ENCODE measurements at regions not wholly inside any gene's neighbourhood (a gene's known extent, or its start where the extent isn't known, plus 50 kb on each side); places are given as distances from the start of the nearest gene placed in this dataset.

- H3K9me3 ChIP-seq: no peaks in the 10 kb centered on the region
- ATAC-seq (ENCODE audit: insufficient number of reproducible peaks, low FRiP score, low read depth) (no peak), DNase-seq (ENCODE audit: low spot score) (no peak)
- no peaks in the 10 kb centered on the region for H3K4me1 ChIP-seq (ENCODE audit: control insufficient read depth in 1 of 2, low read depth in 2 of 2)
- H3K36me3 ChIP-seq: no peaks in the 10 kb centered on the region
- no peak overlapping the region for H3K27ac ChIP-seq
- no peak overlapping the region for H3K4me3 ChIP-seq
- no peak for TF ChIP-seq CTCF (IDR thresholded peaks at IDR 0.05)
- H3K27me3 ChIP-seq (replicated peaks; ENCODE audit: insufficient read depth): no peaks in the 10 kb centered on the region
These were observed 277.1 kb upstream of the CCDC54 start for GRCh38 chr3:107100137-107100536.

- ATAC-seq (ENCODE audit: insufficient number of reproducible peaks, low FRiP score, low read depth): no peak
These were observed 276.7 kb upstream of the CCDC54 start for GRCh38 chr3:107100573-107100972.

DNA sequence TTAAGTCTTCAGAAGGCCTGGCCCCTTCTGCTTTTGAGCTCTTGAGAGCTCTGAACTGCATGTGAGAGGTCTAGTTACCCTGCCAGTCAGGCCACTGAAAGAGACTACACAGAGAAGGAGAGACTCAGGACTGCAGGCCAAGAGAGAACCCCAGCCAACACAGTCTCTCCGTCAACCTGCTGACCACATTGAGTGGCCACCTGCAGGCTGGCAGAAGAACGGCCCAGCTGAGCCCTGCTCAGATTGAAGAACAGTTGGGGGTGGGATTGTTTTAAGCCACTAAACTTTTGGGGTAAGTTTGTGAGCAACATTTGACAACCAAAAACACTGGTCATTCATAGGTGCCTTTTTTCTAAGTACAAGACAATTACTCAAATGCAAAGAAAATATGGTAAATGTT is 273.5 kb upstream of the CCDC54 start:
- TF ChIP-seq CTCF (IDR thresholded peaks at IDR 0.05): no peak
- ATAC-seq (ENCODE audit: insufficient number of reproducible peaks, low FRiP score, low read depth): no peak
- Histone ChIP-seq H3K27me3 (replicated peaks; ENCODE audit: insufficient read depth) (no peaks in the 10 kb centered on the region), H3K27ac (no peak overlapping the region), H3K36me3 (no peaks in the 10 kb centered on the region), H3K4me1 (ENCODE audit: control insufficient read depth in 1 of 2, low read depth in 2 of 2) (no peaks in the 10 kb centered on the region), H3K4me3 (no peak overlapping the region), H3K9me3 (no peaks in the 10 kb centered on the region)
- no peak for DNase-seq (ENCODE audit: low spot score)

More at GRCh38 chr3:107100573-107100972, 276.7 kb upstream of the CCDC54 start:
- H3K4me1 ChIP-seq (ENCODE audit: control insufficient read depth in 1 of 2, low read depth in 2 of 2): no peaks in the 10 kb centered on the region
- DNase-seq (ENCODE audit: low spot score): no peak
- H3K27me3 ChIP-seq (replicated peaks; ENCODE audit: insufficient read depth): no peaks in the 10 kb centered on the region
- H3K36me3 ChIP-seq: no peaks in the 10 kb centered on the region
- TF ChIP-seq CTCF (IDR thresholded peaks at IDR 0.05): no peak
- no peak overlapping the region for H3K4me3 ChIP-seq
- no peak overlapping the region for H3K27ac ChIP-seq
- no peaks in the 10 kb centered on the region for H3K9me3 ChIP-seq

GRCh38 chr3:107106316-107106715 is 270.9 kb upstream of the CCDC54 start:
- no peaks in the 10 kb centered on the region for H3K36me3 ChIP-seq
- H3K9me3 ChIP-seq: no peaks in the 10 kb centered on the region
- no peaks in the 10 kb centered on the region for H3K27me3 ChIP-seq (replicated peaks; ENCODE audit: insufficient read depth)
- no peak for ATAC-seq (ENCODE audit: insufficient number of reproducible peaks, low FRiP score, low read depth)
- no peak overlapping the region for H3K4me3 ChIP-seq
- H3K4me1 ChIP-seq (ENCODE audit: control insufficient read depth in 1 of 2, low read depth in 2 of 2): no peaks in the 10 kb centered on the region
- no peak overlapping the region for H3K27ac ChIP-seq
- DNase-seq (ENCODE audit: low spot score): no peak
- no peak for TF ChIP-seq CTCF (IDR thresholded peaks at IDR 0.05)

- Histone ChIP-seq H3K4me1 (ENCODE audit: control insufficient read depth in 1 of 2, low read depth in 2 of 2) (no peaks in the 10 kb centered on the region), H3K36me3 (no peaks in the 10 kb centered on the region), H3K27me3 (replicated peaks; ENCODE audit: insufficient read depth) (no peaks in the 10 kb centered on the region), H3K4me3 (no peak overlapping the region), H3K9me3 (no peaks in the 10 kb centered on the region), H3K27ac (no peak overlapping the region)
- DNase-seq (ENCODE audit: low spot score): no peak
- TF ChIP-seq CTCF (IDR thresholded peaks at IDR 0.05): no peak
- ATAC-seq (ENCODE audit: insufficient number of reproducible peaks, low FRiP score, low read depth): no peak
These were observed 270.3 kb upstream of the CCDC54 start for GRCh38 chr3:107106907-107107306.
